ENCODE measurements at regions not wholly inside any gene's neighbourhood (a gene's known extent, or its start where the extent isn't known, plus 50 kb on each side); places are given as distances from the start of the nearest gene placed in this dataset.

GRCh38 chr10:70966646-70967553, 78.5 kb upstream of the PCBD1 start:
- peaks cover 40% of the 10 kb centered on the region for H3K4me1 Mint-ChIP-seq
- H3K79me2 ChIP-seq (ENCODE audit: low read depth) = no peaks in the 10 kb centered on the region
- H3K27ac Mint-ChIP-seq = peak overlapping the region; percentile 6
- H2AFZ ChIP-seq (replicated peaks) = no peak overlapping the region
- peak overlapping the region; percentile 62 for H3K4me2 ChIP-seq
- H3K9me3 Mint-ChIP-seq = peaks cover 11% of the 10 kb centered on the region
- peaks cover 19% of the 10 kb centered on the region for H3K27me3 Mint-ChIP-seq (ENCODE audit: insufficient read depth, low read depth)
- H3F3A ChIP-seq (ENCODE audit: low read depth) = peaks cover 13% of the 10 kb centered on the region
- no peak for DNase-seq (ENCODE audit: low spot score)
- H3K9ac ChIP-seq = no peak overlapping the region
- H3K9me3 ChIP-seq (ENCODE audit: low read depth) = peaks cover 4% of the 10 kb centered on the region
- no peak overlapping the region for H3K27ac ChIP-seq
- TF ChIP-seq EZH2phosphoT487 (IDR thresholded peaks at IDR 0.05) = no peak
- TF ChIP-seq EZH2 (IDR thresholded peaks at IDR 0.05) = no peak
- no peak for TF ChIP-seq CTCF (IDR thresholded peaks at IDR 0.05)
- no peak overlapping the region for H3K4me3 ChIP-seq
- peaks cover 19% of the 10 kb centered on the region for H3K27me3 ChIP-seq
- H3K36me3 Mint-ChIP-seq = no peaks in the 10 kb centered on the region
- peaks cover 2% of the 10 kb centered on the region for H3K36me3 ChIP-seq
- H3K4me1 ChIP-seq = peaks cover 40% of the 10 kb centered on the region
- H4K20me1 ChIP-seq (ENCODE audit: low read depth) = peaks cover 20% of the 10 kb centered on the region
- H3K4me3 Mint-ChIP-seq = no peak overlapping the region

- Histone ChIP-seq H3K79me2 (ENCODE audit: low read depth) (no peaks in the 10 kb centered on the region), H3K27me3 (peaks cover 19% of the 10 kb centered on the region), H4K20me1 (ENCODE audit: low read depth) (peaks cover 20% of the 10 kb centered on the region), H3K9me3 (ENCODE audit: low read depth) (peaks cover 12% of the 10 kb centered on the region), H2AFZ (replicated peaks) (no peak overlapping the region), H3K36me3 (peaks cover 12% of the 10 kb centered on the region), H3F3A (ENCODE audit: low read depth) (peaks cover 13% of the 10 kb centered on the region), H3K27ac (no peak overlapping the region), H3K4me2 (peak overlapping the region; percentile 62), H3K9ac (no peak overlapping the region), H3K4me1 (peaks cover 40% of the 10 kb centered on the region), H3K4me3 (no peak overlapping the region)
- H3K27me3 Mint-ChIP-seq (ENCODE audit: insufficient read depth, low read depth) = peaks cover 14% of the 10 kb centered on the region
- peaks cover 40% of the 10 kb centered on the region for H3K4me1 Mint-ChIP-seq
- peak overlapping the region; percentile 46 for H3K27ac Mint-ChIP-seq
- H3K4me3 Mint-ChIP-seq = peak overlapping the region; percentile 39
- H3K36me3 Mint-ChIP-seq = no peaks in the 10 kb centered on the region
- no peak for TF ChIP-seq EZH2 (IDR thresholded peaks at IDR 0.05)
- TF ChIP-seq EZH2phosphoT487 (IDR thresholded peaks at IDR 0.05) = no peak
- no peak for TF ChIP-seq CTCF (IDR thresholded peaks at IDR 0.05)
- H3K9me3 Mint-ChIP-seq = peaks cover 16% of the 10 kb centered on the region
- peak; percentile 68 for DNase-seq (ENCODE audit: low spot score)
These were observed 79.5 kb upstream of the PCBD1 start for GRCh38 chr10:70967591-70968587.

- Histone ChIP-seq H3K4me2 (no peak overlapping the region), H3K27me3 (peaks cover 19% of the 10 kb centered on the region), H2AFZ (replicated peaks) (no peak overlapping the region), H4K20me1 (ENCODE audit: low read depth) (peaks cover 20% of the 10 kb centered on the region), H3K9me3 (ENCODE audit: low read depth) (peaks cover 12% of the 10 kb centered on the region), H3K4me3 (no peak overlapping the region), H3K9ac (no peak overlapping the region), H3K4me1 (peaks cover 40% of the 10 kb centered on the region), H3K36me3 (peaks cover 12% of the 10 kb centered on the region), H3F3A (ENCODE audit: low read depth) (peaks cover 13% of the 10 kb centered on the region), H3K79me2 (ENCODE audit: low read depth) (no peaks in the 10 kb centered on the region), H3K27ac (no peak overlapping the region)
- H3K9me3 Mint-ChIP-seq = peaks cover 16% of the 10 kb centered on the region
- TF ChIP-seq EZH2phosphoT487 (IDR thresholded peaks at IDR 0.05) (no peak), EZH2 (IDR thresholded peaks at IDR 0.05) (no peak), CTCF (IDR thresholded peaks at IDR 0.05) (no peak)
- H3K4me3 Mint-ChIP-seq = no peak overlapping the region
- H3K27ac Mint-ChIP-seq = no peak overlapping the region
- no peaks in the 10 kb centered on the region for H3K36me3 Mint-ChIP-seq
- H3K4me1 Mint-ChIP-seq = peaks cover 41% of the 10 kb centered on the region
- H3K27me3 Mint-ChIP-seq (ENCODE audit: insufficient read depth, low read depth) = peaks cover 14% of the 10 kb centered on the region
- DNase-seq (ENCODE audit: low spot score) = peak; percentile 53
These were observed 80.8 kb upstream of the PCBD1 start for GRCh38 chr10:70969188-70969587.

Measured in neural progenitor cell (in vitro differentiated cells).